HG03521 (cell line): ENCODE measurements at regions not wholly inside any gene's neighbourhood (a gene's known extent, or its start where the extent isn't known, plus 50 kb on each side); places are given as distances from the start of the nearest gene placed in this dataset.
"Not testable (repeated sequence)": the region's sequence is repeated elsewhere in the genome, so short reads cannot be mapped to it uniquely, and the experiment has no call there.

Experiments used
- ATAC-seq: cut with Tn5 transposase; IDR thresholded peaks from one replicate; pipeline ENCODE4 v1.9.1; 2021; ENCODE audit warnings: mild to moderate bottlenecking, moderate library complexity; ENCODE audit not compliant: unreplicated experiment

GRCh38 chr2:83471655-83472054 is 987.4 kb downstream of the SUCLG1 start:
- ATAC-seq, result no peak

- no peak for ATAC-seq
Measured at GRCh38 chr2:83470928-83471327, 988.2 kb downstream of the SUCLG1 start.

- ATAC-seq, result no peak
Measured at GRCh38 chr2:83464444-83464843, 994.6 kb downstream of the SUCLG1 start.

GRCh38 chr2:83462881-83463280 is 996.2 kb downstream of the SUCLG1 start:
- ATAC-seq, result no peak

GRCh38 chr2:83461135-83461534 is 997.9 kb downstream of the SUCLG1 start:
- ATAC-seq, result no peak

- no peak for ATAC-seq
Measured at GRCh38 chr2:83459456-83459855, 999.6 kb downstream of the SUCLG1 start.

GRCh38 chr2:83435989-83436388 is 1023.1 kb downstream of the SUCLG1 start:
- ATAC-seq, result no peak

GRCh38 chr2:83420993-83421392 is 1038.1 kb downstream of the SUCLG1 start:
- no peak for ATAC-seq

- ATAC-seq, result no peak
Measured at GRCh38 chr2:83394134-83394904, 1064.8 kb downstream of the SUCLG1 start.

GRCh38 chr2:83388804-83389203 is 1070.3 kb downstream of the SUCLG1 start:
- no peak for ATAC-seq

- no peak for ATAC-seq
Measured at GRCh38 chr2:83386549-83386948, 1072.5 kb downstream of the SUCLG1 start.

GRCh38 chr2:83378921-83379320 is 1080.2 kb downstream of the SUCLG1 start:
- ATAC-seq, result no peak

GRCh38 chr2:83376731-83377130 is 1082.3 kb downstream of the SUCLG1 start:
- ATAC-seq, result no peak

GRCh38 chr2:83370419-83370762 is 1088.7 kb downstream of the SUCLG1 start:
- ATAC-seq, result no peak

GRCh38 chr2:83369601-83370418 is 1089.3 kb downstream of the SUCLG1 start:
- no peak for ATAC-seq

- ATAC-seq, result no peak
Measured at GRCh38 chr2:83368916-83369315, 1090.2 kb downstream of the SUCLG1 start.

- no peak for ATAC-seq
Measured at GRCh38 chr2:83368461-83368860, 1090.6 kb downstream of the SUCLG1 start.

- ATAC-seq, result no peak
Measured at GRCh38 chr2:83365476-83365875, 1093.6 kb downstream of the SUCLG1 start.

- ATAC-seq, result no peak
Measured at GRCh38 chr2:83364264-83364663, 1094.8 kb downstream of the SUCLG1 start.

GRCh38 chr2:83363138-83363537 is 1095.9 kb downstream of the SUCLG1 start:
- not testable (repeated sequence) for ATAC-seq

- ATAC-seq, result no peak
Measured at GRCh38 chr2:83359336-83359735, 1099.7 kb downstream of the SUCLG1 start.

GRCh38 chr2:83342860-83343329 is 1116.2 kb downstream of the SUCLG1 start:
- ATAC-seq, result no peak
